ENCODE measurements at regions not wholly inside any gene's neighbourhood (a gene's known extent, or its start where the extent isn't known, plus 50 kb on each side); places are given as distances from the start of the nearest gene placed in this dataset.
"Not testable (repeated sequence)": the region's sequence is repeated elsewhere in the genome, so short reads cannot be mapped to it uniquely, and the experiment has no call there.

DNA sequence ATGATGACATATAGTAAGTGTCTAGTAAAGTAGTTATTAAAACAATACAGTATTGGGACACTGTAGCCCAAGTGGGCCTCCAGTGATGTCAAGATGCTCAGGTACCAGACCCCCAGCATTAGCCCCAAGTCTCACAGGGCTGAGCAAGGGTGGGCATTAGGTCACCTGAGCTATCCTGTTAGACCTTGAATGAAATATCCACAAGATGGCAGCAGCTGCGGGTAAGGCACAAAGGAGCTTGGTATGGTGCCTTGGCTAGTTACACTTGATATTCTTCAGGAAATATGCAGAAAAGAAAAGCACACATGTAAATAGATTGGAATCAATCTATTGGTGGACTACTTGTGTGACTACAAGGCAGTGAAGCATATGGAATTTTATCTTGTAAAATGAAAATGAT lies 701.8 kb upstream of the ADGRB3 start:
- TF ChIP-seq, protein P1, sequence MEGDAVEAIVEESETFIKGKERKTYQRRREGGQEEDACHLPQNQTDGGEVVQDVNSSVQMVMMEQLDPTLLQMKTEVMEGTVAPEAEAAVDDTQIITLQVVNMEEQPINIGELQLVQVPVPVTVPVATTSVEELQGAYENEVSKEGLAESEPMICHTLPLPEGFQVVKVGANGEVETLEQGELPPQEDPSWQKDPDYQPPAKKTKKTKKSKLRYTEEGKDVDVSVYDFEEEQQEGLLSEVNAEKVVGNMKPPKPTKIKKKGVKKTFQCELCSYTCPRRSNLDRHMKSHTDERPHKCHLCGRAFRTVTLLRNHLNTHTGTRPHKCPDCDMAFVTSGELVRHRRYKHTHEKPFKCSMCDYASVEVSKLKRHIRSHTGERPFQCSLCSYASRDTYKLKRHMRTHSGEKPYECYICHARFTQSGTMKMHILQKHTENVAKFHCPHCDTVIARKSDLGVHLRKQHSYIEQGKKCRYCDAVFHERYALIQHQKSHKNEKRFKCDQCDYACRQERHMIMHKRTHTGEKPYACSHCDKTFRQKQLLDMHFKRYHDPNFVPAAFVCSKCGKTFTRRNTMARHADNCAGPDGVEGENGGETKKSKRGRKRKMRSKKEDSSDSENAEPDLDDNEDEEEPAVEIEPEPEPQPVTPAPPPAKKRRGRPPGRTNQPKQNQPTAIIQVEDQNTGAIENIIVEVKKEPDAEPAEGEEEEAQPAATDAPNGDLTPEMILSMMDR (IDR thresholded peaks at IDR 0.05): no peak
- no peak for TF ChIP-seq POLR2A (IDR thresholded peaks at IDR 0.05)
- DNase-seq: no peak
- intact Hi-C loops (cut with DNase I): no loop called here
- H3K36me3 ChIP-seq (replicated peaks in 1 of 2): no peaks in the 10 kb centered on the region
- H3K9me3 ChIP-seq (replicated peaks in 1 of 3): no peaks in the 10 kb centered on the region
- no peaks in the 10 kb centered on the region for H3K4me1 ChIP-seq (replicated peaks in 1 of 2)
- no peak overlapping the region for H3K27ac ChIP-seq
- WGBS, 4 donors: 26 to 66% (median 53%) methylated on average over 1 of the region's 1 CpG
- H3K4me3 ChIP-seq: no peak overlapping the region
- H3K27me3 ChIP-seq: no peaks in the 10 kb centered on the region

DNA sequence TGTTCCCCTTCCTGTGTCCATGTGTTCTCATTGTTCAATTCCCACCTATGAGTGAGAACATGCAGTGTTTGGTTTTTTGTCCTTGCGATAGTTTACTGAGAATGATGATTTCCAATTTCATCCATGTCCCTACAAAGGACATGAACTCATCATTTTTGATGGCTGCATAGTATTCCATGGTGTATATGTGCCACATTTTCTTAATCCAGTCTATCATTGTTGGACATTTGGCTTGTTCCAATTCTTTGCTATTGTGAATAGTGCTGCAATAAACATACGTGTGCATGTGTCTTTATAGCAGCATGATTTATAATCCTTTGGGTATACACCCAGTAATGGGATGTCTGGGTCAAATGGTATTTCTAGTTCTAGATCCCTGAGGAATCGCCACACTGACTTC lies 712.5 kb upstream of the ADGRB3 start:
- H3K9me3 ChIP-seq (replicated peaks in 1 of 3); H3K36me3 ChIP-seq (replicated peaks in 1 of 2); H3K4me1 ChIP-seq (replicated peaks in 1 of 2); DNase-seq; H3K27ac ChIP-seq; H3K4me3 ChIP-seq; H3K27me3 ChIP-seq; intact Hi-C loops (cut with DNase I): not testable (repeated sequence)
- 63 to 81% (median 69%) methylated on average over 1 to 2 of the region's 3 CpGs for WGBS, 4 donors

DNA sequence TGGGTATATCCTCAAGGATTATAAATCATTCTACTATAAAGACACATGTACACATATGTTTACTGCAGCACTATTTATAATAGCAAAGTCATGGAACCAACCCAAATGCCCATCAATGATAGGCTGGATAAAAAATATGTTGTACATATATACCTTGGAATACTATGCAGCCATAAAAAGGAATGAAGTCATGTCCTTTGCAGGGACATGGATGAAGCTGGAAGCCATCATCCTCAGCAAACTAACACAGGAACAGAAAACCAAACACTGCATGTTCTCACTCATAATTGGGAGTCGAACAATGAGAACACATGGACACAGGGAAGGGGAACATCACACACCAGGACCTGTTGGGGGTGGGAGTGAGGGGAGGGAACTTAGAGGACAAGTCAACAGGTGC lies 715.0 kb upstream of the ADGRB3 start:
- H3K27me3 ChIP-seq; intact Hi-C loops (cut with DNase I); H3K4me1 ChIP-seq (replicated peaks in 1 of 2); H3K27ac ChIP-seq; DNase-seq; H3K4me3 ChIP-seq; H3K36me3 ChIP-seq (replicated peaks in 1 of 2); H3K9me3 ChIP-seq (replicated peaks in 1 of 3): not testable (repeated sequence)
- 76 to 95% (median 82%) methylated on average over 1 of the region's 1 CpG for WGBS, 4 donors

DNA sequence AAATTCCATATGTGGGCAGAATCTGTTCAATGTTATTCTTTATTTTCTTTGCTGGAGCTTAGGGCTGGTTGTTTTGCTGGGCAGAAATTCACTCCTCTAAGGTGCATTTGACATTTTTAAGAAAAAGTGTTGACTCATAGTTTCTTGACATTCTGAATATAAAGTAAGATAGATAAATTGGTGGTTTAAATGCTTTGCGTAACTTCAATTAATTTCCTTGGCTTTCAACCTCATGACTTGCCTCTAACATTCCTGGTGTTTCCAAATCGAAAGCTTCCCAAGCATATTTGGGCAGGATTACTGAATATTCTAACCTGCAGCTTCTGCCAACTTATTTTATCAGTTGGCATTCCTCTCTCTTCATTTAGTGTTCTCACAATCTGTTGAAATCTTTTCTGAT lies 718.7 kb upstream of the ADGRB3 start:
- WGBS, 4 donors: 62 to 71% (median 71%) methylated on average over 2 of the region's 2 CpGs
- H3K4me1 ChIP-seq (replicated peaks in 1 of 2): no peaks in the 10 kb centered on the region
- no peak overlapping the region for H3K4me3 ChIP-seq
- TF ChIP-seq, protein P1 (IDR thresholded peaks at IDR 0.05): no peak
- TF ChIP-seq POLR2A (IDR thresholded peaks at IDR 0.05): no peak
- no peaks in the 10 kb centered on the region for H3K36me3 ChIP-seq (replicated peaks in 1 of 2)
- H3K9me3 ChIP-seq (replicated peaks in 1 of 3): no peaks in the 10 kb centered on the region
- DNase-seq: no peak
- intact Hi-C loops (cut with DNase I): no loop called here
- H3K27me3 ChIP-seq: no peaks in the 10 kb centered on the region
- no peak overlapping the region for H3K27ac ChIP-seq

DNA sequence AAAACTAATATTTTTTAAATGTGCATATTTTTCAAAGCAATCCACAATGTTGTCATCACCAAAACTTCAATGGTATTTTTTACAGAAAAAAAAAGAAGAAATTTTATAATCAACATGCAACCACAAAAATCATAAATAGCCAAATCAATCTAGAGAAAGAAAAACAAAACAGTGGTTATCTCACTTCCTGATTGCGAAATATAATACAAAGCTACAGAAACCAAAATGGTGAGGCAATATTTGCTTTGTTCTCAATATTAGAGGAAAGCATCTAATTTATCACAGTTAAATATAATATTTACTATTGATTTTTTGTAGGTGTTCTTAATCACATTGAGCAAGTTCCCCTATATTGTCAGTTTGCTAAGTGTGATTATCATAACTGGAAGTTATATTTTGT lies 720.7 kb upstream of the ADGRB3 start:
- TF ChIP-seq POLR2A (IDR thresholded peaks at IDR 0.05): no peak
- TF ChIP-seq, protein P1 (IDR thresholded peaks at IDR 0.05): no peak
- DNase-seq: no peak
- Histone ChIP-seq H3K36me3 (replicated peaks in 1 of 2) (no peaks in the 10 kb centered on the region), H3K4me1 (replicated peaks in 1 of 2) (no peaks in the 10 kb centered on the region), H3K27ac (no peak overlapping the region), H3K27me3 (no peaks in the 10 kb centered on the region), H3K4me3 (no peak overlapping the region), H3K9me3 (replicated peaks in 1 of 3) (no peaks in the 10 kb centered on the region)
- WGBS, 4 donors: 2 to 78% (median 35%) methylated on average over 1 of the region's 1 CpG
- intact Hi-C loops (cut with DNase I): no loop called here
